ENCODE measurements at regions not wholly inside any gene's neighbourhood (a gene's known extent, or its start where the extent isn't known, plus 50 kb on each side); places are given as distances from the start of the nearest gene placed in this dataset.

GRCh38 chr11:42047637-42048555 lies 588.4 kb upstream of the LRRC4C start:
- no peak for DNase-seq (ENCODE audit: low spot score)

DNA sequence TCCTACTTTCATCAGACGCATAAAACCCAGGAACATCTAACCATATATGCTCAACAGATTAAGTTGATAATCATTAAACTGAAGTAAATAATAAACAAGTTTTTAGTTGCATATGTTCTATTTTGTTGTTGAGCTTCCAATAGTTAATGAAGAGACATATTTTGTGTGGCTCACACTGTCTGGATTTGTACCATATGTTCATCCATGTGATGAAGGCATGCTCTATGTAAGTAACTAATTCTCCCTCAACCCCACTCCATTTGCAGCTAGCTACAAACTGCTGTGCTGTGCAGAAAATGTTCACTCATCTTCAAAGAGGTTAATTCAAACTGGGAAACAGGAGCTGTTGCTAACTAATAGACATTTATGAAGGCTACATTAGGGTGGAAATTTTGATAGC lies 589.7 kb upstream of the LRRC4C start:
- no peak for DNase-seq (ENCODE audit: low spot score)

- DNase-seq (ENCODE audit: low spot score): no peak
Observed at GRCh38 chr11:42049650-42050049, 590.2 kb upstream of the LRRC4C start.

DNA sequence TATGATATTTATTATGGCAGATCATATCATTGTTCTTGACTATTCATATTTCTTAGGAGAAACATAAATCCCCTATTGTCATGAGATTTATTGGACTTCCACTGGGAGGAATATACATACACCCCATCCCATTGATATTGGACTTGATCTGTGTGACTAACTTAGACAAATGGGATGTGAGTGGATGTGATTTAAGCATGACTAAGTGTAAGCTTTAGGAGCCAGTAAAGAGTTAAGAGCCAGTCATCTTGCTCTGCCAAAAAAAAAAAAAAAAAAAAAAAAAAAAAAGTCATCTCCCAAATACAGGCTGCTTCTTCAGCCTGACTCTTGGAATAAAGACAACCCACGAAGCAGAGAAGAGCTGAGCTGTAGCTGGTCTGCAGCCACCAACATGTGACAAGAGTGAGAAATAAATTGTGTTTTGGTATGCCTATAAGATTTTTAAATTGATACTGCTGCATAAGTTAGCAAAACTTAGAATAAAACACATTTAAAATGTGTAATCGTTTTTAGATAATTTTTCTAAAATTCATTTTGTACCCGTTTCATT lies 595.0 kb upstream of the LRRC4C start:
- no peak for DNase-seq (ENCODE audit: low spot score)

GRCh38 chr11:42055606-42056005 lies 596.2 kb upstream of the LRRC4C start:
- no peak for DNase-seq (ENCODE audit: low spot score)

DNA sequence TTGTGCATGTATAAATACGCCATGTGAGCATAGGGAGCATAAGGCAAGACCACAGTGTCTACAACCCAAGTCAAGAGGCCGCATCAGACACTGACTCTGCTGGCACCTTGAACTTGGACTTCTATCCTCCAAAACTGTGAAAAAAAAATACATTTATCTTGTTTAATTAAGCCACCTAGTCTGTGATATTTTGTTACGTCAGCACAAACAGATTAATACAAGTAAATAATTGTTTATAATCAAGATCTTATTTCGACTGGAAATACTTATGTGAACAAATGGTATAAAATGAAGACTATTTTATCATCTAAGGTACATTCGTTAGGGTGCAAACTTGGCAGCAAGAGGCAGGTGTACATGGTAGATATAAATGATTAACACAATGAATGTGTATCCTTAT lies 599.3 kb upstream of the LRRC4C start:
- no peak for DNase-seq (ENCODE audit: low spot score)

GRCh38 chr11:42065199-42065598 lies 605.7 kb upstream of the LRRC4C start:
- DNase-seq (ENCODE audit: low spot score): no peak

- DNase-seq (ENCODE audit: low spot score): no peak
Observed at GRCh38 chr11:42066113-42066512, 606.7 kb upstream of the LRRC4C start.

- DNase-seq (ENCODE audit: low spot score): no peak
Observed at GRCh38 chr11:42074306-42074705, 614.9 kb upstream of the LRRC4C start.

DNA sequence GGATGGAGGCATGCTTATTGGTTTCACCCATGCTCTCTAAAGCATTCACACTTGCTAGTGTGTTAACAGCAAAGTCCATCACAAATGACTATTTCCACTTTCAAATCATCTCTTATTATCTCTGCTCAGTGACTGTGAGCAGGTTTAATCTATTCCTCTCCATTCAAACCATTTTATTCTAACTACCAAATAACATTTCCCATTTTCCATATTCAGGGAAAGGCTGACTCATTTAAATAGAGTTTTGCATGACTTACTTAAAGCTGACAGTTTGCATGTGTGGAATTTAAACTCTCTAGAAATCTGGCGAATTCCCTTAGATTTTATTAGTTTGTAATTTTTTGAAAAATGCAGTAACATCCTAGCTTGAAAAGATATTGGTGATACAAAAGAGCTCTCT lies 615.7 kb upstream of the LRRC4C start:
- DNase-seq (ENCODE audit: low spot score): no peak

- DNase-seq (ENCODE audit: low spot score): no peak
Observed at GRCh38 chr11:42077794-42078193, 618.3 kb upstream of the LRRC4C start.

DNA sequence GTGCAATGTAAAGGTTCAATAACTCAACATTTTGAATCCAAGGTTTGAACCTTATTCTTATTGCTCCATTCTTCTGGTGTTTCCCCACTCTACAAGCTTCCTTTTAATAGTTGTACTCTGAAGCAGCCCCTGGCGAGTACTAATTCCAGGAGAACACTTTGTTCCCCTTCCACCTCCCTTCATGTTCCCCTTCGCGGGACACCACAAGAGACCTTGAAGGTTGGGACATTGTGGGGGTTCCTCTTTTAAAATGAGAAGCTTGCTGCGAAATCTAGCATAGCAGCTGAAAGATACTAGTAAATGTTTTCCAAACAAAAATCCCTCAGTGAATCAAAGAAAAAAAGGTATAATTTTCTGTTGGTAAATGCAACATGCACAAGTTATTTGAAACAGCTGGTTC lies 626.3 kb upstream of the LRRC4C start:
- DNase-seq (ENCODE audit: low spot score): no peak

DNA sequence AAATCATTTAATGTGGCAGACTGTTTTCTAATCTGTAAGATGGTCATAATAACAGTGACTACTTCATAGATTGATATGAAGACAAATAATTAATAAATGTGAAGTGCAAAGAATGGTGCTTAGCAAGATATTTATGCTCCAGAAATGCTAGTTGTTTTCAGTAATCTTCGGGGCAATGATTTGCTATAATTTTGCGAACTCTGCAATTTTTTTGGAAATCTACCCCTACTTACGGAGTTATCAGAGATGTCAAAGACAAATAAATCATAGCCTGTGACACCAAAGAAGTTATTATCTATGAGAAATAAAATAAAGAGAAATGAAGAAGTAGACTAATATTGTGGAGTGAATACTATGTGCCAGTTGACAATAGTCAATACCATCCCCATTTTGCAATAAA lies 634.1 kb upstream of the LRRC4C start:
- DNase-seq (ENCODE audit: low spot score): no peak

GRCh38 chr11:42098075-42098474 lies 638.6 kb upstream of the LRRC4C start:
- no peak for DNase-seq (ENCODE audit: low spot score)

- DNase-seq (ENCODE audit: low spot score): no peak
Observed at GRCh38 chr11:42112866-42113265, 653.4 kb upstream of the LRRC4C start.

- DNase-seq (ENCODE audit: low spot score): no peak
Observed at GRCh38 chr11:42114927-42115326, 655.5 kb upstream of the LRRC4C start.

DNA sequence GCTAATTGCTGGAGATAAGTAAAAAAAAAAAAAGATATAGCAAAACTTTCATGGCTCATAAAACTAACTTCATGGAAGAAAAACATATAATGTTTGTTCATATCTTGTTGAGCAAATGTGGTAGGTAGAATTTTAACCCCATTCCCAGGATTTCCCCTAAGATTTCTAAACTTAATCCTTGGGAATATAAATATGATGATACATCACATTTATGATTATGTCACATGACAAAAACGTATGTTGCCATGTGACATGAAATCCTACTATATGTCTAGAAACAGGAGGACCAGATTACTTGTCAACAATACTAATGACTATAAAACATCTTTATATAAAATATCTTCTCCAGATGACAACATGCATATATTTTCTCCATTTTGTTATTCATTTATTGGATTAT lies 679.0 kb upstream of the LRRC4C start:
- no peak for DNase-seq (ENCODE audit: low spot score)

DNA sequence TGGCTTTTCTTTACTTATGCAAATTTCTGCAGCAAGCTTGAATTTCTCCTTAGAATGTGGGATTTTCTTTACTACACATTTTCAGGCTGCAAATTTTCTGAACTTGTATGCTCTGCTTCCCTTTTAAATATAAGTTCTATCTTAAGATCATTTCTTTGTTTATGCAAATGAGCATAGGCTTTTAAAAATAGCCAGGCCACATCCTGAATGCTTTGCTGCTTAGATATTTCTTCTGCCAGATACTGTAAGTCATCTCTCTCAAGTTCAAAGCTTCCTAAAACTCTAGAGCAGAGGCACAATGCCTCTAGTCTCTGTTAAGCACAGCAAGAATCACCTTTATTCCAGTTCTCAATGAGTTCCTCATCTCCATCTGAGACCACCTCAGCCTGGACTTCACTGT lies 685.9 kb upstream of the LRRC4C start:
- DNase-seq (ENCODE audit: low spot score): no peak

- no peak for DNase-seq (ENCODE audit: low spot score)
Observed at GRCh38 chr11:42161886-42162285, 702.4 kb upstream of the LRRC4C start.

DNA sequence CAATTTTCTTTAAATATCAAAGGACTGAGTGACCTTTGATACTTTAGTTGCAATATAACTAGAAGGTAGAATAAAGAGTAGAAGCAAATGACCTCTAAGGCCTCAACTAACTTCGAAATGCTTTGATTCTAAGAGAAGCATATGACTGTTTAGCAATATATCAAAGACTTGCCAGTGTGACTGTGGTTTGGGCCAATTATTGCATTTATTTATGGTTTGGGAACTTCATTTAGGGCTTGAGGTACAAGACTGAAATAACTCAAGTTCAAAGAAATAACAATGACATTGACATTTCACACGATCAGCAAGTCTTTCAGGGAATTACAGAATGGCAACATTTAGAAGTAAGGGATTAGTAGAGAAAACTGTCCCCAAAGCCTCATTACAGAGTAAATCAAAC lies 709.7 kb upstream of the LRRC4C start:
- no peak for DNase-seq (ENCODE audit: low spot score)

DNA sequence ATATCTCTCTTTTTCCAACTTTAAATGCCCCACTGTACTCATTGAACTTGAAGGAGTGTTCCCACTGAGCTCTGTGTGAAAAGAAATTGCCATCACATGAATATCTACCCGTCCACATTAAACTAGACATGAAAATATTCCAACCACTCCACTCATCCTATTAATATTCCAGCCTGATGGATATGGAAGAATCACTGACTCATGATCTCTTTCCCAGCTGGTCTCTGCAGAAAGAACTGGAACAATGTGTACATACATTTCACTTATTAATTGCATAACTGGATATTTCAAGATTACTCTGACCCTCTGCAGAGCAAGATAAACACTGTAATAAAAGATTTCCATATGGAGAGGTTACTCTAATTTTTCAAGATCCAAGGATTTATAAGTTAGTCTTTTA lies 711.1 kb upstream of the LRRC4C start:
- no peak for DNase-seq (ENCODE audit: low spot score)

- no peak for DNase-seq (ENCODE audit: low spot score)
Observed at GRCh38 chr11:42171046-42171445, 711.6 kb upstream of the LRRC4C start.

DNA sequence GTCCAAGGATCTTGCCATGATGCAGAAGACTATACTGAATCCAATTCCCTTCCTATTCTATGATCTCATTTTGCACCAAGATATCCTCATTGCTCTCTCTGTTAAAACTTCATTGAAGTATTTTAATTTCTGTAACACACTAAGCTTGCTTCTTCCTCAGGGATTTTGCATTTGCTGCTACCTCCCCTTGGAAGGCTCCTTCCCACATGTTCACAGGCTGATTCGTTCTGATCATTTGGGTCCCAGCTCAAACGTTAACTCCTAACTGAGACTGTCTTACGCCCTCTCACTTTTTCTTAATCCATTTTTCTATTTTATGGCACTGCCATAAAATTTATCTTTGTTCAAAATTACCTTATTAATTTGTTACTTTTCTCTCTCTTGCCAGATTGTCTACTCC lies 713.0 kb upstream of the LRRC4C start:
- no peak for DNase-seq (ENCODE audit: low spot score)

GRCh38 chr11:42175203-42175602 lies 715.8 kb upstream of the LRRC4C start:
- DNase-seq (ENCODE audit: low spot score): no peak
